ENCODE measurements at regions not wholly inside any gene's neighbourhood (a gene's known extent, or its start where the extent isn't known, plus 50 kb on each side); places are given as distances from the start of the nearest gene placed in this dataset.

- H3K4me3 ChIP-seq (ENCODE audit: low read depth, low read length) = no peak overlapping the region
- H3K36me3 ChIP-seq (ENCODE audit: control insufficient read depth, insufficient read depth, low read length) = no peaks in the 10 kb centered on the region
- no peaks in the 10 kb centered on the region for H3K9me3 ChIP-seq (ENCODE audit: control insufficient read depth, insufficient read depth, low read length)
- H3K9ac ChIP-seq (ENCODE audit: low read depth, low read length) = no peak overlapping the region
- no peaks in the 10 kb centered on the region for H3K4me1 ChIP-seq (ENCODE audit: control insufficient read depth, insufficient read depth, low read length)
- no peaks in the 10 kb centered on the region for H3K27me3 ChIP-seq (ENCODE audit: control insufficient read depth, insufficient read depth, low read length)
Observed at GRCh38 chr1:234842726-234843641, 233.0 kb upstream of the IRF2BP2 start.

- no peak overlapping the region for H3K4me3 ChIP-seq (ENCODE audit: low read depth, low read length)
- no peaks in the 10 kb centered on the region for H3K4me1 ChIP-seq (ENCODE audit: control insufficient read depth, insufficient read depth, low read length)
- no peaks in the 10 kb centered on the region for H3K27me3 ChIP-seq (ENCODE audit: control insufficient read depth, insufficient read depth, low read length)
- H3K36me3 ChIP-seq (ENCODE audit: control insufficient read depth, insufficient read depth, low read length) = no peaks in the 10 kb centered on the region
- H3K9me3 ChIP-seq (ENCODE audit: control insufficient read depth, insufficient read depth, low read length) = no peaks in the 10 kb centered on the region
- no peak overlapping the region for H3K9ac ChIP-seq (ENCODE audit: low read depth, low read length)
Observed at GRCh38 chr1:234841710-234842231, 231.8 kb upstream of the IRF2BP2 start.

DNA sequence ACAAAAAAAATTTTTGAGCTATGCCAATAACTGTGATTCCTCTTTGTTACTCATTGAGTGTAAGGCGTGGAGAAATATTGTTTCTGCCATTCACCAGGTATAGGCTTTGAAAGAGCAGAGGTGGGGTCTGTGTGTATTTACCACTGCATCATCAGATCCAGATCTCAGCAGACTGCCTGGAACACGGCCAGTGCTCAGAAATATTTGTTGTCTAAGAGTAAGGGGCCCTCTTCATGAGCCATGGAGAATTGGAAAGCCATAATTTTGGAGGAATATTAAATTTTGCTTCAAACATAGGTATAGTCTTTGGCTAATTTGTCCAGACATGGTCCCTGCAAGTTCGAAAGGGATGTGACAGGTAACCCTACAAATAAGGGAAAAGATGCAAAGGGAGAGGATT lies 231.3 kb upstream of the IRF2BP2 start:
- no peaks in the 10 kb centered on the region for H3K36me3 ChIP-seq (ENCODE audit: control insufficient read depth, insufficient read depth, low read length)
- H3K27me3 ChIP-seq (ENCODE audit: control insufficient read depth, insufficient read depth, low read length) = no peaks in the 10 kb centered on the region
- no peaks in the 10 kb centered on the region for H3K9me3 ChIP-seq (ENCODE audit: control insufficient read depth, insufficient read depth, low read length)
- H3K9ac ChIP-seq (ENCODE audit: low read depth, low read length) = no peak overlapping the region
- H3K4me3 ChIP-seq (ENCODE audit: low read depth, low read length) = no peak overlapping the region
- H3K4me1 ChIP-seq (ENCODE audit: control insufficient read depth, insufficient read depth, low read length) = no peaks in the 10 kb centered on the region

DNA sequence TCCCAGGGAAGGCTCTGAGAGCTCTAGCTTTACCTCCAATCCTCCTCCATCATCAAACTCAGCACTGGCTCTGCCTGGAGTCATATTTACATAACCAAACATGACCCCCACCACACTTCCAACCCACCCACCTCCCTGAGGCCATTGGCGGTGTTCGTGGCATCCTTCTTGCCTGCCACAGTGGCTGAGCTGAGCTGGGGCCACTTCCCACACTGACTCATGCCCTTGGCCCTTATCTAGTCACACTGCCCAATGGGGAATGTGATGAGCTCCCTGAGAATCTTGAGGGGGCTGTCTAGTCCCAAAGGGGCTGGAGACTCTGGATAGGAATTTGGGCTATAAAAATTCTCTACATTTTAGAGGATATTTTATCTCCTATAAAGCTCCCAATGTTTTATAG lies 230.9 kb upstream of the IRF2BP2 start:
- Histone ChIP-seq H3K9ac (ENCODE audit: low read depth, low read length) (no peak overlapping the region), H3K27me3 (ENCODE audit: control insufficient read depth, insufficient read depth, low read length) (no peaks in the 10 kb centered on the region), H3K9me3 (ENCODE audit: control insufficient read depth, insufficient read depth, low read length) (no peaks in the 10 kb centered on the region), H3K4me3 (ENCODE audit: low read depth, low read length) (no peak overlapping the region), H3K4me1 (ENCODE audit: control insufficient read depth, insufficient read depth, low read length) (no peaks in the 10 kb centered on the region), H3K36me3 (ENCODE audit: control insufficient read depth, insufficient read depth, low read length) (no peaks in the 10 kb centered on the region)

DNA sequence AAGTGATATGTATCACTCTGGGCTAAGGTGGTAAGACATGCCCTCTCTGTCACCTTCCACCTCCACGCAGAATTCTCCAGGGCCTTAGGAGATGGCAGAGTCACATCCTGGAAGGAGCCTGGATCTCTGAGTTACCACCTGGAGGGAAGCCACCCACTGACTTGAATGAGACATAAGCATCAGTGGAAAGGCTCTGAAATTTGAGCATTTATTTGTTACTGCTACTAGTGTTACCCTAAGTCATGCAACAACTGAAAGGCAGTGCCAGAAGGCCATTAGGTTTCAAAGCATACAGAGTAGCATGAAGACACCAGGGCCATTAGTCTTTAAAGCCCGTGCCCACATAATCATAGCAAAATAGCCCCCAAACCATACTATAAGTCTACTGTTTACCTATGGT lies 230.3 kb upstream of the IRF2BP2 start:
- Histone ChIP-seq H3K9ac (ENCODE audit: low read depth, low read length) (no peak overlapping the region), H3K27me3 (ENCODE audit: control insufficient read depth, insufficient read depth, low read length) (no peaks in the 10 kb centered on the region), H3K4me1 (ENCODE audit: control insufficient read depth, insufficient read depth, low read length) (no peaks in the 10 kb centered on the region), H3K36me3 (ENCODE audit: control insufficient read depth, insufficient read depth, low read length) (no peaks in the 10 kb centered on the region), H3K9me3 (ENCODE audit: control insufficient read depth, insufficient read depth, low read length) (no peaks in the 10 kb centered on the region), H3K4me3 (ENCODE audit: low read depth, low read length) (no peak overlapping the region)

DNA sequence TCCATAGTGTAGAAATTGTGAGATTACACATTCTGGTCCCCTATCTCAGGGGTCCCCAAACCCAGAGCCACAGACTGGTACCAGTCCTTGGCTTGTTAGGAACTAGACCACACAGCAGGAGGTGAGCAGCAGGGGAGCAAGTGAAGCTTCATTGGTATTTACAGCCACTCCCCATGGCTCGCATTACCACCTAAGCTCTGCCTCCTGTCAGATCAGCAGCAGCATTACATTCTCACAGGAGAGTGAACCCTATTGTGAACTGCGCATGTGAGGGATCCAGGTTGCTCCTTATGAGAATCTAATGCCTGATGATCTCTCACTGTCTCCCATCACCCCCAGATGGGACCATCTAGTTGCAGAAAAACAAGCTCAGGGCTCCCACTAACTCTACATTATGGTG lies 229.7 kb upstream of the IRF2BP2 start:
- Histone ChIP-seq H3K9me3 (ENCODE audit: control insufficient read depth, insufficient read depth, low read length) (no peaks in the 10 kb centered on the region), H3K36me3 (ENCODE audit: control insufficient read depth, insufficient read depth, low read length) (no peaks in the 10 kb centered on the region), H3K27me3 (ENCODE audit: control insufficient read depth, insufficient read depth, low read length) (no peaks in the 10 kb centered on the region), H3K4me3 (ENCODE audit: low read depth, low read length) (no peak overlapping the region), H3K9ac (ENCODE audit: low read depth, low read length) (no peak overlapping the region), H3K4me1 (ENCODE audit: control insufficient read depth, insufficient read depth, low read length) (no peaks in the 10 kb centered on the region)

DNA sequence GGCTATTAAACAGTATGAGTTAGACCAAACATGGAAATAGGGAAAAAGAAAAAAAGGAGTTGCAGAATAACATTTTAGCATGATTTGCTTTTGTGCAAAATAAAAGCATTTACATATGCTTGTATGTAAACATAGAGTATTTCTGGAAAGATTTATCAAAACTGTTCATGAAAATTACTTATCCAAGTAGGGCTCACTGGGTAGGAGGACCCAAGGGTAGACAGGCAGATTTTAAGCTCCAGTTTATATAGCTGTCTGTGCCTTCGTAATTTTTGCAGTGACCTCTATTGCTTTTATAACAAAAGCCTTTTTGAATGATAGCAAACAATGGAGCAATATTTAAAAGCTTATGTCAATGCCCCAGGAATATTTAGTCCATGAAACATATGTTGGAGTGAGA lies 228.8 kb upstream of the IRF2BP2 start:
- Histone ChIP-seq H3K27me3 (ENCODE audit: control insufficient read depth, insufficient read depth, low read length) (no peaks in the 10 kb centered on the region), H3K9me3 (ENCODE audit: control insufficient read depth, insufficient read depth, low read length) (no peaks in the 10 kb centered on the region), H3K36me3 (ENCODE audit: control insufficient read depth, insufficient read depth, low read length) (no peaks in the 10 kb centered on the region), H3K9ac (ENCODE audit: low read depth, low read length) (no peak overlapping the region), H3K4me3 (ENCODE audit: low read depth, low read length) (no peak overlapping the region), H3K4me1 (ENCODE audit: control insufficient read depth, insufficient read depth, low read length) (no peaks in the 10 kb centered on the region)

GRCh38 chr1:234838182-234838581 lies 228.2 kb upstream of the IRF2BP2 start:
- Histone ChIP-seq H3K36me3 (ENCODE audit: control insufficient read depth, insufficient read depth, low read length) (no peaks in the 10 kb centered on the region), H3K9ac (ENCODE audit: low read depth, low read length) (no peak overlapping the region), H3K27me3 (ENCODE audit: control insufficient read depth, insufficient read depth, low read length) (no peaks in the 10 kb centered on the region), H3K4me1 (ENCODE audit: control insufficient read depth, insufficient read depth, low read length) (no peaks in the 10 kb centered on the region), H3K9me3 (ENCODE audit: control insufficient read depth, insufficient read depth, low read length) (no peaks in the 10 kb centered on the region), H3K4me3 (ENCODE audit: low read depth, low read length) (no peak overlapping the region)

GRCh38 chr1:234837713-234838112 lies 227.7 kb upstream of the IRF2BP2 start:
- Histone ChIP-seq H3K27me3 (ENCODE audit: control insufficient read depth, insufficient read depth, low read length) (no peaks in the 10 kb centered on the region), H3K36me3 (ENCODE audit: control insufficient read depth, insufficient read depth, low read length) (no peaks in the 10 kb centered on the region), H3K9ac (ENCODE audit: low read depth, low read length) (no peak overlapping the region), H3K9me3 (ENCODE audit: control insufficient read depth, insufficient read depth, low read length) (no peaks in the 10 kb centered on the region), H3K4me1 (ENCODE audit: control insufficient read depth, insufficient read depth, low read length) (no peaks in the 10 kb centered on the region), H3K4me3 (ENCODE audit: low read depth, low read length) (no peak overlapping the region)

- H3K27me3 ChIP-seq (ENCODE audit: control insufficient read depth, insufficient read depth, low read length) = no peaks in the 10 kb centered on the region
- H3K9ac ChIP-seq (ENCODE audit: low read depth, low read length) = no peak overlapping the region
- no peaks in the 10 kb centered on the region for H3K9me3 ChIP-seq (ENCODE audit: control insufficient read depth, insufficient read depth, low read length)
- H3K4me3 ChIP-seq (ENCODE audit: low read depth, low read length) = no peak overlapping the region
- no peaks in the 10 kb centered on the region for H3K4me1 ChIP-seq (ENCODE audit: control insufficient read depth, insufficient read depth, low read length)
- no peaks in the 10 kb centered on the region for H3K36me3 ChIP-seq (ENCODE audit: control insufficient read depth, insufficient read depth, low read length)
Observed at GRCh38 chr1:234836776-234837357, 226.9 kb upstream of the IRF2BP2 start.

DNA sequence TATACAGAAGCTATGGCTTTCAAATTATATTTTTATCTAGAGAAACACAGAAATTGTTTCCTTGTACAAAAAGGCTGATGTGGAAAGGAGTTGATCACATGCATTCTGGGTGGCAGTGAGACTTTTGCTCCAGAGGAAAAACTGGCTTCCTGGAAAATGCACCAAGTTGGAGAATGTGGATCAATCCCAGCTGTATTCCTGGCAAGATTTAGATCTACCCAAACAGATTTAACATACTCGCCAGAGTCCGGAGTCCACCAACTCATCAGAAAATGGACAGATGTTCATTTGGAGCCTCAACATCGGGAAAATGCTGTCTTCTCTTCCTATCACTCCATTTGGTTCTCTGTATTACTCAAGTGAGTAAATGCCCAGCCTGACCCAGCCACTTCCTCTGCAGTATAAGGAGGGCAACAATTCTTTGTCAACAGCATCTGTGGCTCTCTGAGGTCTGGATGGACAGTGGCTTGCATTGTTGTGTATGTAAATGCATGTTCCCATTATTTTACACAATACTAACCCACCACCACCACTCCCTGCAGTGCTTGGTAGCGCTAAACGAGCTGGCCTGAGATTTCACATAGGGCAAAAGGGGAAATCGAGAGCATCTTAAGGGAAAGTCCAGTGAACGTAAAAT lies 226.2 kb upstream of the IRF2BP2 start:
- Histone ChIP-seq H3K27me3 (ENCODE audit: control insufficient read depth, insufficient read depth, low read length) (no peaks in the 10 kb centered on the region), H3K9me3 (ENCODE audit: control insufficient read depth, insufficient read depth, low read length) (no peaks in the 10 kb centered on the region), H3K4me1 (ENCODE audit: control insufficient read depth, insufficient read depth, low read length) (no peaks in the 10 kb centered on the region), H3K36me3 (ENCODE audit: control insufficient read depth, insufficient read depth, low read length) (no peaks in the 10 kb centered on the region), H3K4me3 (ENCODE audit: low read depth, low read length) (no peak overlapping the region), H3K9ac (ENCODE audit: low read depth, low read length) (no peak overlapping the region)

Measured in iPS-15b (cell line).